ENCODE measurements at regions not wholly inside any gene's neighbourhood (a gene's known extent, or its start where the extent isn't known, plus 50 kb on each side); places are given as distances from the start of the nearest gene placed in this dataset.

DNA sequence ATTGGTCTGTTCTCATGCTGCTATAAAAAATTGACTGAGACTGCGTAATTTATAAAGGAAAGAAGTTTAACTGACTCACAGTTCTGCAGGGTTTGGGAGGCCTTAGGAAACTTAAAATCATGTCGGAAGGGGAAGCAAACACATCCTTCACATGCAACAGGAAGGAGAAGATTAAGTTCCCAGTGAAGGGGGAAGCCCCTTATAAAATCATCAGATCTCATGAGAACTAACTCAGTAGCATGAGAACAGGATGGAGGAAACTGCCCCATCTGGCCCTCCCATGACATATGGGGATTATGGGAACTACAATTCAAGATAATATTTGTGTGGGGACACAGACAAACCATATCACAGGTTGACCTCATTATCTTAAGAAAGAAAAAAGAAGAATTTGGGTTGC, 134.5 kb downstream of the PPP1R3A start:
- ATAC-seq (no peak), DNase-seq (no peak)
- Histone ChIP-seq H3K36me3 (no peaks in the 10 kb centered on the region), H3K9me3 (no peaks in the 10 kb centered on the region), H3K27ac (no peak overlapping the region), H3K4me3 (no peak overlapping the region), H3K27me3 (no peaks in the 10 kb centered on the region), H3K4me1 (no peaks in the 10 kb centered on the region)
- intact Hi-C loops (cut with DNase I) = no loop called here
- TF ChIP-seq CTCF (IDR thresholded peaks at IDR 0.05) = no peak

GRCh38 chr7:113783403-113783802, 135.4 kb downstream of the PPP1R3A start:
- DNase-seq = no peak
- no peaks in the 10 kb centered on the region for H3K36me3 ChIP-seq
- H3K9me3 ChIP-seq = no peaks in the 10 kb centered on the region
- H3K4me1 ChIP-seq = no peaks in the 10 kb centered on the region
- no peak for TF ChIP-seq CTCF (IDR thresholded peaks at IDR 0.05)
- no peak overlapping the region for H3K4me3 ChIP-seq
- ATAC-seq = no peak
- H3K27me3 ChIP-seq = no peaks in the 10 kb centered on the region
- no peak overlapping the region for H3K27ac ChIP-seq
- intact Hi-C loops (cut with DNase I) = no loop called here

- H3K36me3 ChIP-seq = no peaks in the 10 kb centered on the region
- no peaks in the 10 kb centered on the region for H3K27me3 ChIP-seq
- intact Hi-C loops (cut with DNase I) = no loop called here
- no peak overlapping the region for H3K27ac ChIP-seq
- H3K9me3 ChIP-seq = no peaks in the 10 kb centered on the region
- no peak for ATAC-seq
- H3K4me1 ChIP-seq = no peaks in the 10 kb centered on the region
- no peak for TF ChIP-seq CTCF (IDR thresholded peaks at IDR 0.05)
- H3K4me3 ChIP-seq = no peak overlapping the region
- DNase-seq = no peak
These were observed 143.0 kb downstream of the PPP1R3A start for GRCh38 chr7:113775804-113776203.

DNA sequence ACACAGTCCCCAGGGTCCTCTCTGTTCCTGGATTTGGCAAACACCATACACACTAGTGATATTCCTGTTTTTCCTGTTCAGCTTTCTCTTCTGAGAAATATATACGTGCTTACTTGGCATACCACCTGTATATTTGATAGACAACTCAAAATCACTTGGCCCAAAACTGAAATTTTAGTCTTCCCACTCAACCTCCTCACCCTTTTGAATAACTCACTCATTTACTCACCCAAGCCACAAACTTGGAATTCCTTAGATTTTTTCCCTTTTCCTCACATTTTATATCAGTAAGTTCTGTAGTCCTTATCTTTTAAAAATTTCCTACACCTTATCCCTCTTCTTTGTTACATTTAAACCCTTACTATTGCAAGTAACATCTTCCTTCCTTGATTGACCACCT, 143.4 kb downstream of the PPP1R3A start:
- ATAC-seq = no peak
- Histone ChIP-seq H3K9me3 (no peaks in the 10 kb centered on the region), H3K27me3 (no peaks in the 10 kb centered on the region), H3K36me3 (no peaks in the 10 kb centered on the region), H3K4me1 (no peaks in the 10 kb centered on the region), H3K27ac (no peak overlapping the region), H3K4me3 (no peak overlapping the region)
- intact Hi-C loops (cut with DNase I) = no loop called here
- no peak for TF ChIP-seq CTCF (IDR thresholded peaks at IDR 0.05)
- DNase-seq = no peak

GRCh38 chr7:113774182-113774807, 144.5 kb downstream of the PPP1R3A start:
- H3K9me3 ChIP-seq = no peaks in the 10 kb centered on the region
- no peaks in the 10 kb centered on the region for H3K27me3 ChIP-seq
- intact Hi-C loops (cut with DNase I) = no loop called here
- ATAC-seq (peak; percentile 66), DNase-seq (no peak)
- no peaks in the 10 kb centered on the region for H3K36me3 ChIP-seq
- no peak overlapping the region for H3K4me3 ChIP-seq
- TF ChIP-seq CTCF (IDR thresholded peaks at IDR 0.05) = peak; percentile 60
- H3K4me1 ChIP-seq = no peaks in the 10 kb centered on the region
- H3K27ac ChIP-seq = no peak overlapping the region

All from upper lobe of right lung (tissue), 1 donor.